DMS53 (cell line): ENCODE measurements at regions not wholly inside any gene's neighbourhood (a gene's known extent, or its start where the extent isn't known, plus 50 kb on each side); places are given as distances from the start of the nearest gene placed in this dataset.

Experiments used
- DNase-seq: peaks from one replicate; lab custom pipeline; 2025; lab: John Stamatoyannopoulos, UW

DNA sequence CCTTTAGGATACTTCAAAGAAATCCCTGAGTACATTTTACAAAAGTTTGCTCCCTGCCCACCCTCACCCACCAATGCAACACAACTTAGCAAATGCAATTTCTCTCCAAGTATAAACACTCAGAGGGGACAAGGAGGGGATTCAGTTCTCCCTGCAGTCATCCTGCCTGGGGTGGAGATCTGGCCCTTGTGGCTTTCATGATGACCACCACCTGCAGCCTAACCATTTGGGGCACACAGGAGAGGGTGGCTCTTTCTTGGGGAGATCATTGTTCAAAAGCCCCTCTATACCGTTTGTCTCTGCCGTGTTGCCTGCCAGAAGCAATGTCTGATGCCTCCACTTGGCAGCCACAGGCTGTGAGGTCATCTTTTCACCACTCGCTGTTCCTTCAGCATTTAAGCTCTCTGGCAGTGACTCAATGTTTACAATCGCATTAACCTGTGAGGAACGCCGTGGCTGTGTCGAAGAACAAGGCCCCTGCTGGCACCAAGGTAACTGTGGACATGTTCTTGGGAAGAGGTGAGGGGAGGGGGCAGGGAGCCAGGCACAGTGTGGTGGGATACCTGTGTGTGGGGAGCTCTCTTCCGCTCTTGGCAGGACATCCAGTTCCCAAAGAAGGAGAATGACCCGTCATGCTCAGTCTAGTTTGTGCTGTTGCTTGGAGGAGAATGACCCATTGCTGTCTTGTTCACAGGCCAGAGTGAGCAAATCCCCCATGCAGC, 103.9 kb upstream of the DUSP10 start:
- peak; percentile 96 for DNase-seq

DNA sequence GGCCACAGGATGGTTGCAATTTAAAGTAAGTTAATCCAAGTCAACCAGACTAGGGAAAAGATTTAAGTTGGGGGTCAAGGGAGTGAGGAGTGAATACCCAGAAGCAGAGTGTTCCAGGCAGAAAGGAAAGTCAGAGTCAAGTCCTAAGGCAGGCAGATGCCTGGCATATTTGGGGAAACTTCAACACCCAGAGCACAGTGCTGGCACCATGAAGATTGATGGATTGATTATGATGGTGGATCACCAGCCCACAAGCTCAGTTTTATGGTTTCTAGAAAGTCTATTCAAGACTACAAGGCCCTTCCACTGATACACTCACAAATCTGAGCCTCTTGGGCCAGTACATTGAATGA, 100.1 kb upstream of the DUSP10 start:
- no peak for DNase-seq

DNA sequence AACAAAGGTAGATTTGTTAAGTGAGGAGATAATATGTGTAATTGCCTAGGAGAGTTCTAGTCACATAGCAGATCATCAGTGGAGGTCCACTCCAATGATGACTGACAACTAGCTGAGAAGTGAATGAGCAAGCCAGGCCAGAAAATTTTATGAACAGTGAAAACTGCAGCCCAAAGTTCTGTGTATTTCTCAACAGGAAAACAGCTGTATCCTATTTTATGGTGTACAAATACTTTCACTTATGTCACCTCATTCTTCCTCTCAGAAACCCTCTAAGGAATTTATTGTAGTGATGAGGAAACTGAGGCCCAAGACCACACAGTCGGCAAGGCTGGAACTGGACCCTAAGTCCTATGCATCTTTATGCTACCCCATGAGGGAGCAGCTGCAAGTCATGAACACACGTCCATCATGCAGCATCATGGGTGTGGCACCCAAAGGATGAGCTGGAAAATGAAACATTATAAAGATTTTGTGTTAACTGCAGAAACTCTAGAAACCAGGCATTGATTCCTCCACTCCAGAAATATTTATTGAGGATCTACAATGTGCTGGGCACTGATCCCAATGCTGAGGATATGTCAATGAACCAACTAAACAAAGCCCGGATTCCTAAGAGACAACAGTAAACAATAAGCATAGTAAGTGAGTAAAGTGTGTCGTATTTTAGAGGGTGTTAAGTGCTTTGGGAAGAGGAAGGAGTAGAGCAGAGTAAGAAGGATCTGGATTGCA, 99.5 kb upstream of the DUSP10 start:
- no peak for DNase-seq

DNA sequence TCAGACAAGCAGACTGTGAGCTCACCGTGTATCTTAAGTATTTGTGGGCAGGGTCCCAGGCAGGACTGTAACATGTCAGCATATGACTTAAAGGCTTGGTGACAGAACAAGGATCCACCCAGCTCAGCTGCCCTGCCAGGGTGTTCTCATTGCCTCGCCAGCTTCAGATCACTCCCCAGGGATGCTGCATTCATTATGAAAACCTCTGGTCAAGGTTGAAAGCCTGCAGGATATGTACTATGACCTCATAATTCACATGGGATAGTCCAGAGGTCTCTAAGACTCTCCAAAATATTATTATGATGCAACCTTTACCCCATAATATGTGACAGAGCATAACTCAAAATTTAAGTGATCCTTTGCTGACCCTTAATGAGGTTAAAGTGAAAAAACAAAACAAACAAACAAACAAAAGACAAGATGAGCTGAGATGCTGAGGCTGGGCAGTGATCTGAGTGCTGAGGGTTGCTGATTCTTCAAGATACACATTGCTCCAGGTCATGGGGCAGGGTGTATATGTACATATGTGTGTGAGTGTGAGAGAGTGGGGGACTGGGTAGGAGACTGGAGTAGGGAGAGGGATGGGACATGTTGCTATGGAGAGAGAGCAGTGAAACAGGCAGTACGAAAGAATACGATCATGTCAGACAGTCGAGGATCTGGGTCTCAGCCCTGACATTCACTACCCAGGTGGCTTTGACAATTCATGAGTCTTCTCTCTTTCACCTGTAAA, 98.8 kb upstream of the DUSP10 start:
- peak; percentile 47 for DNase-seq

DNA sequence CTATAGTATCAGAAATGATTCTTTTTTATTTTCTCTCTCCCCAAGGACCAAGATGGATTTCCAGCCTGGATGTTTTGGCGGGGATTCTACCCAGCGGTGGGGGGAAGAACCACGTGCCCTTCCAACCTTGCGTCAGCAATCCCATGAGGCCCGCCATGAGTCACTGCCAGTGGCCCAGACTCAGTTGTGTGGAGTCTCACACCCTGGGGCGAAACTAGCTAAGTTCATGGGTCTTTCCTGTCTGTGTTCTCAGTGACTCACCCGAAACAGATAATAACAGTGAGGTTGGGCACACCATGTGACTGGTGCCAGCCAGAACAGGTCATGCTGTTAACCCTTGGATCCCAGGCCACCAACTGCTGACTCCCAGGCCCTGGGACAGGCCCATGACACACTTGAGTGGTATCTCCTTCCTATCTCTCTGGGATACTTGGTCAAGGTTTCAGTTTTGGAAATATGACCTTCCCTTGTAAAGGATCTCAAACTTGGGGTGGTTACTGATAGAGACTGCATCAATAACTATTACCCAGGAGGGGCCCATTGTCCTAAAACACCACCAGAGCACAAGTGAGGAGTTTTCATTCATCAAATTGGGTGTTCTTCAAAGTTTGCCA, 98.0 kb upstream of the DUSP10 start:
- DNase-seq: peak; percentile 88

DNA sequence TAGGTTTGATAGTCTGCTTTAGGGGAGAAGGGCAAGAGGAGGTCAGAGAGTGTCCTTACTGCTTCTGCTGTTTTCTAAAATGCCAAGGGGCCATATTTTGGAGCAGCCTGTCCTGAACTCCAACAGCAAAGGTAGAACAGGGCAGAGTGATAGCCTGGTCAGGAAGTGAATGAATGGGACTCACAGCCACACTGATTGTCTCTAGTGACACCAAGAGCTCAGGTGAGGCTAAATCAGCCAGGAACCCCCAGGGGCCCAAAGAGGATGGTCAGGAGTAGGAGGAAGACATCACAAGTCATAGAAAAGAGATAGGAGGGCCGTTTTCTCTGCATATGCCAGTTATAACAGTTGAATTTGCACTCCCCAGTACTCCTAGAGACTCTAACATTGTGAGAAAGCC, 97.4 kb upstream of the DUSP10 start:
- peak; percentile 42 for DNase-seq

DNA sequence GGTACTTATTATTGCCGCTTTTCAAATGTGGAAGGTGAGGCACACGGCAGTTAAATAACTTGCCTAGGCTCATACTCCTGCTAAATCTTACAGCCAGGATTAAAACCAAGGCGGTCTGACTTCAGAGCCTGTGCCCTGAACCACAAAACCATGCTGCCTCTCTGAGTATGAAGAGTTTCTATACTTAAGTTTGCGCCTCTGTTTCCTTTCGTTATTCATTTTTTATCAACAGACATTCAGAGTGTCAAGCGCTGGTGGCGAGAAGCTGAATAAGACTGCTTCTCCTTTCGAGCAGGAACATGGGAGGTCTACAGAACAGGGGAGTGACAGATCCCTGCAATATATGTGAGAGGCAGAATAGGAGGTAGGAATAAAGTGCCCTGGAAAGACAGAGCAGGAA, 96.0 kb upstream of the DUSP10 start:
- no peak for DNase-seq

DNA sequence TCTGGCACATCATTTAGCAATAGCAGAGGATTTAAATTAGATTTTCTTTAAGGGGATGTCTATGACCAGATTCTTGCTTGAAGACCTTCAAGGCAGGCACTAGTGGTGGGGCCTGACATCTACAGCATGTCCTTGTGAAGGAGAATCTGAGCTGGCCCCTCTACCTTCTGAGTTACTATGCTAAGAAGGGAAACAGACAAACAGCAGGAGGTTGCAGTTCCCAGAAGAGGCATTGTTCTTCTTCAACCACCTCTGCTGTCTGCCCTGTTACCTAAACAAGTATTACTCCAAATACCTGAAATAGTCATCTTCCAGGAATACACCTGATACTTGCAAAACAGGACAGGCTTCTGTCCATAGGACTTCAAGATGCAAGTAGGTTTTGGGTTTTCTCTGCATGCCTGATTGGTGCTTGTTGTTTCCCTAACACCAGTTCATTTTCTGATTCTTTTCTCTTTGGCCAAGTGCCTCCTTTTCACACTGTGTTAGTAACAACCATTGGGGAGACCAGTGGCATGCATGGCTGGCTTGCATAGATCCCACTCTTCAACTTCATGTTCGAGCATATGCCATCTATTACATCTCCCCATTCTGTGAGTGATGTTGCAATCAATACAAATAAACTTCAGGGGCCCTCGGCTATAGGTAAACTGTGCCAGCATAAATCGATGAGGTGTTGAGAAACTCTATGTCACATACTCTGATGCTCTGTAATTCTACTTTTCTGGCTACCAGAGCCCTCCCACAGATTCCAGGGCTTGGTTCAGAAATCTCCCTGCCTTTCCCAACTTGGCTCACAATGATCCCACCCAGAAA, 93.0 kb upstream of the DUSP10 start:
- no peak for DNase-seq

DNA sequence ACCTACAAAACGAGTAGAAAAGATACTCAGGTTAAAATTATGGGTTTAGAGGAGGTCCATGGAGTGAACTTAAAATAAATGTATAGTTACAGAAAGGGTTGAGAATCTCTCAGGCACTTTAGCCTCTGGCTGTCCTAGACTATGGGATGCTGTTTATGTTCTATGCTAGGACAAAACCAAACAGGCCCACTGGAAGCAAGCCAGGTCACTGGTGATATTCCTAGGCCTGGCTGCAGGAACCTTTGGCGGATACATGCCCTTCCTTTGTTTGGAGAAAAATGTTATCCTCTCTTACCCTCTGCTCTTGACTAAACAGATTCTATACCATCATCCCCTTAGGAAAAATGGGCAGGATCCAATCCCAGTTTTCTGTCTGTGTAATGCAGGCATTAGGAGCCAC, 90.7 kb upstream of the DUSP10 start:
- DNase-seq: no peak

DNA sequence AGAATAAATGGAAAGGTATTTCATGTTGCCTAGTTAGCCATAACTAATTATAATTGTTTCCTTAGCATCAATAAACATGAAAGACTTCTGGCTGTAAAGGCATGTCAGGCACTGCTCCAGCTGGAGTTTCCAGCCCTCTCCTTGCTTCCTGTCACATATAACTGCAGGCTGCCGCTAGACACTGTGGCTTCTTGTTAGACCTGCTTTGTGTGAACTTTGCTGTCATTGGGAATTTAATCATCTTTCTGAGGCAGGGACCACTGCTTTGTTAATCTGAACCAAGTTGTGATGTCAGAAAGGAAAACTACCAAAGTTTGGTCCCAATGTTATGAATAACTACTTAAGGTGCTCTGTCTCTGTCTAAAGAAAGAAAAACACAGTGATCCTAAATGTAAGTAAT, 90.3 kb upstream of the DUSP10 start:
- no peak for DNase-seq

DNA sequence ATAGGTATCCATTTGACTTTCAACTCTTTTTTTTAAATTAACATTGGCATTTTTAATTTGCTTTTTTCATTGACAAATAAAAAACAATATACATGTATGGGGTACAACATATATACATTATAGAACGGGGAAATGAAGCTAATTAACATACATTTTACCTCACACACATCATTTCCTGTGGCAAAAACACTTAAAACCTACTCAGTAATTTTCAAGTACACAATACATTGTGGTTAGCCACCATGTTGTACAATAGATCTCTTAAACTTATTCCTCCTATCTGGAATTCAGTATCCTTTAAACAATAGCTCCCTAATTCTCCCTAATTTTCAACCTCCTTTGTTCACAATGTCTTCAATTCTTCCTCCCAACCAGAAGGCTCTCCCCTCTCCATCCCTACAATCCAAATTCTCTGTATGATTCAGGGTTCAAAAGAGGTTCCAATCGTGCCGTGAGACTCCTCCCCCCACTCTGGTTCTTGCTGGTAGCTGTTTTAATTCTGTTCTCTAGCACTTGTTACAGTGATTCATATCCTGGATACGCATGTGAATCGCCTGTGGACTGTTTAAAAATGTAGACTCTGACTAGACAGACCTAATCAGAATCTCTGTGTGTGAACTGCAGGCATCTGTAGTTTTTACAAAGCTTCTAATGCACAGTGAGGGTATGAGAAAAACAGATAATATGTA, 87.6 kb upstream of the DUSP10 start:
- peak; percentile 90 for DNase-seq

DNA sequence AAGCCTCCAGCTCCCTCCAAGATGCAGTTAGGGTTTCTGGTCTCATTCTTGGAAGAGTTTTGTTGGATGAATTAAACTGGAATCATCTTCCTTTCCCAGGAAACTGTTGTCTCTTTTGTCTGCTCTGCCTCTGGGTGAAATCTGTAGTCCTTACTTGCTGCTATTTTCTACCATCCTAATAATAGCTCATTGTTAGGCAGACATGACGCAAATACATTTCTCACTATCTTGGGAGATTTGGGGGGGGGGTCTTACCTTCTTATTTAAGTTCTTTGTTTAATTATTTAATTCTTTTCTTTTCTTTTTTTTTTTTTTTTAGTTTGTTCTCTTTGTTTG, 85.4 kb upstream of the DUSP10 start:
- no peak for DNase-seq

DNA sequence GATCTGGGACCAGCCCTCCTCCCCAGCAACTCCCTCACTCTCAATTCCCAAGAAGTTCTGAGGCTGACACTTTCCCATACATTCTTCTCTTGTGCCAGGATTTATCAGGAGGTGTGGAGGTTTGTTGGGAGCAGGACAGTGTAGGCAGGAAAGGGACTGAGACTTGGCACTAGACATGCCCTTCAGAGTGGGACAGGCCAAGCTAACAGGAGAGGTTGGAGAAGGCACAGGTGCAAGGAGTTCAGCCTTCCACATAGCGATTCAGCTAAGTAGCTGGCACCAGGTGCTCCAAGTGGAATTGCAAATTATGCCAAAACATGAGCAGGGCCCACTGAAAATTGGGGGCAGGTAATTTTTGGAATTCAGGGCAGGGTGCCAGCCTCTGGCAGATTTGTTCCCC, 83.0 kb upstream of the DUSP10 start:
- DNase-seq: no peak

DNA sequence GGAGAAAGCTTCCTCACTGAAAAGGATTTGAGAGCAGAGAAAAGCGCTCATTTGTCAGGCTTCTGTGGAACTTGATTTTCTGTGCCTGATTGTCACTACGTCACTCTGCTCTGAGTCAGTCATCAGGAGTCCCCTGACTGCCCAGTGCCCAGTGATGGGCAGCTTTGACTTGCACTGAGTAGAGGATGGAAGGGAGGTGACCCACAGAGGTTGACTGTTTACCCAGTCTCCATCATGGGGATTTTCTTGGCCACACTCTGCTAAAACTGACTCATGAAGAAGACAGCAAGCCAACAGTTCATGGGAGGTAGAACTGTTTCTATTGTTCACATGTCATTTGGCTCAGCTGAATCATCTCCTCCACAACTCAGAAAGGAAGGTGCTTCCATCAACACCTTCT, 82.1 kb upstream of the DUSP10 start:
- peak; percentile 25 for DNase-seq

DNA sequence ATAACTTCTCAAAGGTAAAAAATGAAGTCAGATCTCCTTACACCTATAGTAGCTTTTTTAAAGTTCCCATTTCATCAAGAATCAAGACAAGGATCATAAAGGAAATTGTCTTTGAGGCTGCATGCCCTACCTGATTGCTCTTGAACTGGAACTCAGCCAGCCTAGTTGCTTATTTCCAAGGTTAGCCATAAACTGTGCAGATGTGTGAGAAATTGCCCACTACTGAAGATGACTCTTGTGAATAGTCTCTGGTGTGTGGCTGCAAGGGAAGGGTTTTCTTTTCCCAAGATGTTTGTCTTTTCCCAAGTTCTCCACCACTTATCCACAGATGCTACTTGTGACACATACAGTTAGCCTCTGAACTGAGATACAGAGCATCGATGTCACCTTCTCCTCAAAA, 81.7 kb upstream of the DUSP10 start:
- no peak for DNase-seq

DNA sequence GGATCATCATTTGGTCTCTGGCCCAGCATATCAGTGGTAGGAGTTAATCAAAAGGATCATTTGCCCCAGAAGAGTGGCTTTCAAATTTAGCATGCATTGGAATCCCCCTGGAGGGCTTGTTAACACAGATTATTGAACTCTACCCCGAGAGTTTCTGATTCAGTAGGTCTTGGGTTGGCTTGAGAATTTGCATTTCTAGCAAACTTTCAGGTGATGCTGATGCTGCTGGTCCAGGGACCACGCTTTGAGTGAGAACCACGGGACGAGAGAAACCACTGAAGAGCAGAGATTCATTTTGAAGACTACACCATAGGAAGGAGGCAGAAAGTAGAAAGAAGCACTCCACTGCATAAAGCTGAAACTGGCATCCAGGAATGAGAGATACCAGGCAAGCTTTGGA, 81.3 kb upstream of the DUSP10 start:
- DNase-seq: no peak

DNA sequence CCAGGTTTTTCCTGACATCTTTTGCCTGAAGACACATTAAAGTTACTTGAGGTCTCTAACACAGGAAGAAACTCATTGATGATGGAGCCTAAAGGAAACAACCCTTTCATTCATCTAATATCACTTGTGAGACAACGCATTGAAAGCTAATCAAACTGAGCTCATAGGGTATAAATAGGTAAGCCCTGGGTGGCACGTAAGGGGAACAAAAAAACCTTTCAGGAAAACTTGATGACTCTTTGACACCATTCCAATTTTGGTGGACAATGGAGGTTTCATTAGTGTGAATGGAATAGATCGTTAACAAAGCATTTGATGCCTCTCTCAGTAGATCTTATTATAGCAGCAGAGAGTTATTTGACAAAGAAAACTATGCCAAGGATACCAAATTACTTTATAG, 80.7 kb upstream of the DUSP10 start:
- DNase-seq: no peak

DNA sequence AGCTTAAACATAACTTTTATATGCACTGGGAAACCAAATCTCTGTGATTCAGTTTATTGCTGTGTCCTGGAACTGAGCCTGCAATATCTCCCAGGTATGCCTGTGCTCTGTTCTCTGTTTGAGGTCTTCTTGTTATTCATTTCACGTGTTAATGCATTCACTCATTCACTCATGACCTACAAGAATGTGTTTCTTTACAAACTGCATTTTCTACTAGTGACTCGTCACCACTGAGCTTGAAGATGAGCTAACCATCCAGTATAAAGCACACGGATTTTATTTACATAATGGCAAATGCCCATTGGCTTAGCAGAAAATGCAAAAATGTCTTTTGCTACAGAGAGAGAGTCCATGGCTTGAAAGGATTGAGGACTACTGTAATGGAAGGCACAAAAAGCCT, 75.0 kb upstream of the DUSP10 start:
- peak; percentile 45 for DNase-seq

DNA sequence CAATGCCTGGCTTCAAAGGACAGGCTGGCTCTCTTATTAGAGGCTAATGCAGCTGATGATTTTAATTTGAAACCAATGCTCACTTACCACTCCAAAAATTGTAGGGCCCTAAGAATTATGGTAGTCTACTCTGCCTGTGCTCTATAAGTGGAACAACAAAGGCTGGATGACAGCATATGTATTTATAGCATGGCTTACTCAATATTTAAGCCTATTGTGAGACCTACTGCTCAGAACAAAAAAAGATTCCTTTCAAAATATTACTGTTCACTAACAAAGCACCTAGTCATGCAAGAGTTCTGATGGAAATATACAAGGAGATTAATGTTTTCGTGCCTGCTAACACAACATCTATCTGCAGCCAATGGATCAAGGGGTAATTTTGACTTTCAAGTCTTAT, 73.8 kb upstream of the DUSP10 start:
- DNase-seq: no peak

DNA sequence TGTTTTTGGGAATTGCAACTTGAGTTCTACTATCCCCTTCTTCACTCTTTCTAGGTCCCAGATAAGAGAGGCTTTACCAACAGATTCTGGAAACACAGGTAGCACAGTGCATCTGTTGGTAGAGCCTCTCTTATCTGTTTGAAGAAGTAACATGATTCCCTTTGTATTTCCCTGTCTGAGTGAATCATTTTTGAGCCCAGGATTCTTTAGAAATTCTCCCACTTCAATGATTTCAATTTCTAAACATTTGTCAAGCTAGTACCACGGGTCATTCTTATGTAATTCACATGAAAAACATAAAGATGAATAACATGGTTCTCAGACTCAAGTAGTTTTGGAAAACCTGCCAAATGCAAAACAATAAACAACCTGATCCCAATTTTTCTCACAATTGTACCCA, 72.0 kb upstream of the DUSP10 start:
- peak; percentile 37 for DNase-seq

DNA sequence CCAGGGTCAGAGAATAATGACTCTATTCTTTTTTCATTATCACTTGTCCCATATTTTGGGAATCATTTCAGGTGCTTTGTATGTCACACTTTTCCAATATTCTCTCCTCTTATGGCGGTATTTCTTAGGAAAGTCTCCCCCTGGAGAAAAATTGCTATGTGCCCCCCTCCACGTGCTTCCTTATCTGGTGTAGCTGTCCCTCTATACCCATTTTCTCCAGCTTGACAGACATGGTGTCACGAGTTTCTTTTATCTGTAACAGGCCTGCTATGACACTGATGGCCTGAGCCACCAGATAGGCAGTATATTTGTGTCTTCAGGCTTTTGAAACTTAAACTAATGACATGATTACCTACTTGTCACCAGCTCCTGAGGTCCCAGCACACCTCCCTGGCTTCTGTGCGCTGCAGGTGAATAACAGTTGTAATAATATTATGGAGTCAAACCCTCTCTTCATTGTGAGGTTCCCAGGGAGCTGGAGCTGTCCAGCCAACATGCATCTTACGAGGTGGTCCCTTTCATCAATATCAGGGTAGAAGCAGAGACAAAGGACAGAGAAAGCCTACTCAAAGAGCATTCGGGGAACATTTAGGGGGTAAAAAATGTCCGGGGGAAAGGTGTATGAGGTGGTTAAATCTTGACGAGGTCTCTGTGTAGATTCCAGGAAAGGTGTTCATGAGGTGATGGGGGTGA, 71.2 kb upstream of the DUSP10 start:
- DNase-seq: no peak
